ENCODE measurements at regions not wholly inside any gene's neighbourhood (a gene's known extent, or its start where the extent isn't known, plus 50 kb on each side); places are given as distances from the start of the nearest gene placed in this dataset.

- Histone ChIP-seq H3K4me1 (ENCODE audit: control insufficient read depth, insufficient read depth, low read length) (no peaks in the 10 kb centered on the region), H3K36me3 (ENCODE audit: control insufficient read depth, insufficient read depth, low read length) (no peaks in the 10 kb centered on the region), H3K27me3 (ENCODE audit: control insufficient read depth, insufficient read depth, low read length) (no peaks in the 10 kb centered on the region), H3K27ac (ENCODE audit: low read length) (no peak overlapping the region), H3K9me3 (ENCODE audit: control insufficient read depth, low read depth, low read length) (no peaks in the 10 kb centered on the region), H3K4me3 (ENCODE audit: low read length) (no peak overlapping the region)
- no peak for DNase-seq
- WGBS (ENCODE audit: insufficient coverage, low lambda C conversion rate) = no CpG with 5 or more reads among the region's 5 CpGs
Measured at GRCh38 chr3:72050771-72051170, 265.8 kb upstream of the PROK2 start.

GRCh38 chr3:72050048-72050632, 265.2 kb upstream of the PROK2 start:
- no peak for DNase-seq
- WGBS (ENCODE audit: insufficient coverage, low lambda C conversion rate) = 80% methylated on average over 1 of the region's 6 CpGs
- Histone ChIP-seq H3K4me1 (ENCODE audit: control insufficient read depth, insufficient read depth, low read length) (no peaks in the 10 kb centered on the region), H3K27ac (ENCODE audit: low read length) (no peak overlapping the region), H3K36me3 (ENCODE audit: control insufficient read depth, insufficient read depth, low read length) (no peaks in the 10 kb centered on the region), H3K9me3 (ENCODE audit: control insufficient read depth, low read depth, low read length) (no peaks in the 10 kb centered on the region), H3K4me3 (ENCODE audit: low read length) (no peak overlapping the region), H3K27me3 (ENCODE audit: control insufficient read depth, insufficient read depth, low read length) (no peaks in the 10 kb centered on the region)

GRCh38 chr3:72049300-72049699, 264.4 kb upstream of the PROK2 start:
- H3K4me1 ChIP-seq (ENCODE audit: control insufficient read depth, insufficient read depth, low read length) = no peaks in the 10 kb centered on the region
- no peak overlapping the region for H3K27ac ChIP-seq (ENCODE audit: low read length)
- no peaks in the 10 kb centered on the region for H3K36me3 ChIP-seq (ENCODE audit: control insufficient read depth, insufficient read depth, low read length)
- DNase-seq = no peak
- H3K4me3 ChIP-seq (ENCODE audit: low read length) = no peak overlapping the region
- no CpG with 5 or more reads among the region's 1 CpG for WGBS (ENCODE audit: insufficient coverage, low lambda C conversion rate)
- H3K27me3 ChIP-seq (ENCODE audit: control insufficient read depth, insufficient read depth, low read length) = no peaks in the 10 kb centered on the region
- no peaks in the 10 kb centered on the region for H3K9me3 ChIP-seq (ENCODE audit: control insufficient read depth, low read depth, low read length)

- no CpG with 5 or more reads among the region's 5 CpGs for WGBS (ENCODE audit: insufficient coverage, low lambda C conversion rate)
- H3K27me3 ChIP-seq (ENCODE audit: control insufficient read depth, insufficient read depth, low read length) = no peaks in the 10 kb centered on the region
- peaks cover 4% of the 10 kb centered on the region for H3K4me1 ChIP-seq (ENCODE audit: control insufficient read depth, insufficient read depth, low read length)
- no peaks in the 10 kb centered on the region for H3K9me3 ChIP-seq (ENCODE audit: control insufficient read depth, low read depth, low read length)
- no peaks in the 10 kb centered on the region for H3K36me3 ChIP-seq (ENCODE audit: control insufficient read depth, insufficient read depth, low read length)
- H3K4me3 ChIP-seq (ENCODE audit: low read length) = no peak overlapping the region
- no peak overlapping the region for H3K27ac ChIP-seq (ENCODE audit: low read length)
- no peak for DNase-seq
Measured at GRCh38 chr3:72048873-72049272, 263.9 kb upstream of the PROK2 start.

GRCh38 chr3:72047221-72047871, 262.4 kb upstream of the PROK2 start:
- Histone ChIP-seq H3K9me3 (ENCODE audit: control insufficient read depth, low read depth, low read length) (no peaks in the 10 kb centered on the region), H3K4me1 (ENCODE audit: control insufficient read depth, insufficient read depth, low read length) (peaks cover 5% of the 10 kb centered on the region), H3K36me3 (ENCODE audit: control insufficient read depth, insufficient read depth, low read length) (no peaks in the 10 kb centered on the region), H3K4me3 (ENCODE audit: low read length) (no peak overlapping the region), H3K27ac (ENCODE audit: low read length) (no peak overlapping the region), H3K27me3 (ENCODE audit: control insufficient read depth, insufficient read depth, low read length) (peaks cover under 1% of the 10 kb centered on the region)
- no peak for DNase-seq
- 93% methylated on average over 4 of the region's 16 CpGs for WGBS (ENCODE audit: insufficient coverage, low lambda C conversion rate)

GRCh38 chr3:72044231-72044855, 259.4 kb upstream of the PROK2 start:
- no peak for DNase-seq
- H3K36me3 ChIP-seq (ENCODE audit: control insufficient read depth, insufficient read depth, low read length) = no peaks in the 10 kb centered on the region
- peaks cover 10% of the 10 kb centered on the region for H3K27me3 ChIP-seq (ENCODE audit: control insufficient read depth, insufficient read depth, low read length)
- peaks cover 5% of the 10 kb centered on the region for H3K4me1 ChIP-seq (ENCODE audit: control insufficient read depth, insufficient read depth, low read length)
- 80% methylated on average over 3 of the region's 7 CpGs for WGBS (ENCODE audit: insufficient coverage, low lambda C conversion rate)
- no peak overlapping the region for H3K27ac ChIP-seq (ENCODE audit: low read length)
- no peaks in the 10 kb centered on the region for H3K9me3 ChIP-seq (ENCODE audit: control insufficient read depth, low read depth, low read length)
- no peak overlapping the region for H3K4me3 ChIP-seq (ENCODE audit: low read length)

- Histone ChIP-seq H3K9me3 (ENCODE audit: control insufficient read depth, low read depth, low read length) (no peaks in the 10 kb centered on the region), H3K27me3 (ENCODE audit: control insufficient read depth, insufficient read depth, low read length) (peaks cover 10% of the 10 kb centered on the region), H3K4me3 (ENCODE audit: low read length) (no peak overlapping the region), H3K4me1 (ENCODE audit: control insufficient read depth, insufficient read depth, low read length) (peaks cover 5% of the 10 kb centered on the region), H3K36me3 (ENCODE audit: control insufficient read depth, insufficient read depth, low read length) (no peaks in the 10 kb centered on the region), H3K27ac (ENCODE audit: low read length) (no peak overlapping the region)
- no CpG with 5 or more reads among the region's 3 CpGs for WGBS (ENCODE audit: insufficient coverage, low lambda C conversion rate)
- peak in 1 of 2 donors; percentile 31 for DNase-seq
Measured at GRCh38 chr3:72043204-72044133, 258.5 kb upstream of the PROK2 start.

GRCh38 chr3:72042397-72043203, 257.7 kb upstream of the PROK2 start:
- Histone ChIP-seq H3K27me3 (ENCODE audit: control insufficient read depth, insufficient read depth, low read length) (peaks cover 10% of the 10 kb centered on the region), H3K4me1 (ENCODE audit: control insufficient read depth, insufficient read depth, low read length) (peaks cover 5% of the 10 kb centered on the region), H3K9me3 (ENCODE audit: control insufficient read depth, low read depth, low read length) (no peaks in the 10 kb centered on the region), H3K4me3 (ENCODE audit: low read length) (no peak overlapping the region), H3K27ac (ENCODE audit: low read length) (no peak overlapping the region), H3K36me3 (ENCODE audit: control insufficient read depth, insufficient read depth, low read length) (no peaks in the 10 kb centered on the region)
- 71% methylated on average over 1 of the region's 7 CpGs for WGBS (ENCODE audit: insufficient coverage, low lambda C conversion rate)
- DNase-seq = no peak

GRCh38 chr3:72041511-72041910, 256.6 kb upstream of the PROK2 start:
- H3K4me1 ChIP-seq (ENCODE audit: control insufficient read depth, insufficient read depth, low read length) = peaks cover 5% of the 10 kb centered on the region
- H3K36me3 ChIP-seq (ENCODE audit: control insufficient read depth, insufficient read depth, low read length) = no peaks in the 10 kb centered on the region
- H3K4me3 ChIP-seq (ENCODE audit: low read length) = no peak overlapping the region
- H3K27ac ChIP-seq (ENCODE audit: low read length) = no peak overlapping the region
- peak in 1 of 2 donors; percentile 15 for DNase-seq
- WGBS (ENCODE audit: insufficient coverage, low lambda C conversion rate) = no CpG with 5 or more reads among the region's 3 CpGs
- peaks cover 16% of the 10 kb centered on the region for H3K27me3 ChIP-seq (ENCODE audit: control insufficient read depth, insufficient read depth, low read length)
- no peaks in the 10 kb centered on the region for H3K9me3 ChIP-seq (ENCODE audit: control insufficient read depth, low read depth, low read length)
